GM12892 (cell line): ENCODE measurements at regions not wholly inside any gene's neighbourhood (a gene's known extent, or its start where the extent isn't known, plus 50 kb on each side); places are given as distances from the start of the nearest gene placed in this dataset.

Source experiments
- POLR2A ChIP-seq: IDR thresholded peaks from 2 replicates; pipeline ENCODE4 v1.6.1; 2011; ENCODE audit warnings: low read depth, low read length, control low read depth
- POLR2AphosphoS5 ChIP-seq: IDR thresholded peaks from 2 replicates; pipeline ENCODE4 v1.6.1; 2011; ENCODE audit warnings: low read depth, low read length, control low read depth
- TAF1 ChIP-seq: IDR thresholded peaks from 2 replicates; pipeline ENCODE4 v1.6.1; 2011; ENCODE audit warnings: low read depth, mild to moderate bottlenecking, control low read depth, low read length, borderline replicate concordance

GRCh38 chr12:78530100-78530765 is 334.3 kb upstream of the SYT1 start:
- no peak for TF ChIP-seq POLR2A
- no peak for TF ChIP-seq POLR2AphosphoS5
- no peak for TF ChIP-seq TAF1
